Panc1 (cell line): ENCODE measurements at regions not wholly inside any gene's neighbourhood (a gene's known extent, or its start where the extent isn't known, plus 50 kb on each side); places are given as distances from the start of the nearest gene placed in this dataset.

Experiments
- ATAC-seq: fragments of 200-7000 bp; cut with Tn5 transposase; 2 replicates; pipeline ENCODE4 v1.9.1; 2020; ENCODE audit warnings: mild to moderate bottlenecking, moderate library complexity
- BruUV-seq: library from RNA; stranded (reverse); fragments of 400-500 nt; replicated peaks from 2 replicates; lab custom pipeline; 2021; lab: Mats Ljungman, UMichigan
- CTCF ChIA-PET: fragments of 300-600 bp; sonication (Branson Sonifier 250); formaldehyde crosslinking; loops from one replicate; lab custom pipeline; 2022; ENCODE audit warnings: antibody characterized with exemption; lab: Charles Lee
- POLR2A ChIA-PET: fragments of 300-600 bp; sonication (Branson Sonifier 250); formaldehyde crosslinking; loops from one replicate; lab custom pipeline; 2022; ENCODE audit warnings: antibody characterized with exemption; lab: Charles Lee
- DNase-seq: peaks from one replicate; pipeline ENCODE4 v3.0.0-alpha.2; 2010; ENCODE audit warnings: low read depth, low spot score
- H3K27ac ChIP-seq: 2 replicates; pipeline ENCODE4 v1.5.1; 2011; ENCODE audit warnings: mild to moderate bottlenecking, low read length, inconsistent platforms
- H3K27me3 ChIP-seq: fragments of 200-500 bp; sonication (Bioruptor generic); 2 replicates; pipeline ENCODE4 v1.6.0; 2014; ENCODE audit warnings: low read length, inconsistent platforms; ENCODE audit not compliant: control insufficient read depth, insufficient read depth
- H3K36me3 ChIP-seq: fragments of 200-500 bp; sonication (Bioruptor generic); 2 replicates; pipeline ENCODE4 v1.5.1; 2014; ENCODE audit warnings: inconsistent platforms, mild to moderate bottlenecking, low read length, moderate library complexity; ENCODE audit not compliant: control insufficient read depth, insufficient read depth
- H3K4me1 ChIP-seq: 2 replicates; pipeline ENCODE4 v1.5.1; 2011; ENCODE audit warnings: inconsistent platforms, mild to moderate bottlenecking, low read length, moderate library complexity; ENCODE audit not compliant: control insufficient read depth, insufficient read depth
- H3K4me3 ChIP-seq, 2 experiments: 2 replicates each; pipeline ENCODE4 v1.5.1; 2011 to 2012; ENCODE audit warnings: low read depth in 2 of 2, low read length in 2 of 2, mild to moderate bottlenecking in 2 of 2, inconsistent platforms in 1 of 2, moderate library complexity in 1 of 2
- H3K9me3 ChIP-seq: fragments of 200-500 bp; sonication (Bioruptor generic); 2 replicates; pipeline ENCODE4 v1.5.1; 2014; ENCODE audit warnings: low read depth, mild to moderate bottlenecking, inconsistent platforms, low read length, moderate library complexity; ENCODE audit not compliant: control insufficient read depth, insufficient read depth
- CTCF ChIP-seq: fragments of 450-650 bp; IDR thresholded peaks from 2 replicates; pipeline ENCODE4 v1.5.1; 2017; ENCODE audit warnings: mild to moderate bottlenecking
- POLR2AphosphoS5 ChIP-seq: IDR thresholded peaks from 2 replicates; pipeline ENCODE4 v1.6.1; 2012; ENCODE audit warnings: mild to moderate bottlenecking, low read depth, low read length, moderate library complexity
- REST ChIP-seq, 2 experiments: IDR thresholded peaks; 2 replicates each; pipeline ENCODE4 v1.6.1; 2011 to 2012; ENCODE audit warnings: low read depth in 2 of 2, control low read depth in 1 of 2, low read length in 1 of 2, mild to moderate bottlenecking in 1 of 2, moderate library complexity in 1 of 2; ENCODE audit not compliant: insufficient read depth in 1 of 2
- SIN3A ChIP-seq: IDR thresholded peaks from 2 replicates; pipeline ENCODE4 v1.6.1; 2012; ENCODE audit warnings: low read depth, mild to moderate bottlenecking, low read length, moderate library complexity, borderline replicate concordance; ENCODE audit not compliant: insufficient read depth
- TCF7L2 ChIP-seq: IDR thresholded peaks from 2 replicates; pipeline ENCODE4 v1.6.1; 2011; ENCODE audit warnings: mild to moderate bottlenecking, low read depth, low read length, inconsistent platforms
- in situ Hi-C: cut with HindIII; loops from 2 replicates; pipeline ENCODE4 v1.10.0; 2016; ENCODE audit warnings: low sequenced_read_pairs, low pct_unique_long_range_greater_than_20kb
- intact Hi-C: fragments of 100-400 bp; cut with micrococcal nuclease; formaldehyde crosslinking; loops from one replicate; pipeline ENCODE4 v1.10.0; 2022; ENCODE audit not compliant: unreplicated experiment

GRCh38 chr2:234313558-234313957, 183.3 kb downstream of the ARL4C start:
- Histone ChIP-seq H3K4me1 (no peaks in the 10 kb centered on the region), H3K27ac (peak overlapping the region; percentile 65; the same call in 1 of the 2 replicates), H3K4me3 (no peak overlapping the region), H3K27me3 (no peaks in the 10 kb centered on the region), H3K36me3 (no peaks in the 10 kb centered on the region), H3K9me3 (peaks cover 3% of the 10 kb centered on the region; the same call in 1 of the 2 replicates)
- DNase-seq (no peak), ATAC-seq (no peak)
- ChIA-PET POLR2A (no interaction called here), CTCF (no interaction called here)
- BruUV-seq = no TSS peak
- intact Hi-C loops (no loop called here), in situ Hi-C loops (no loop called here)
- TF ChIP-seq TCF7L2 = no peak
- no peak for TF ChIP-seq SIN3A
- TF ChIP-seq REST (IDR thresholded peaks at IDR 0.05; ENCODE audit: insufficient read depth in 1 of 2, low read depth in 2 of 2, low read length in 1 of 2) = no peak

GRCh38 chr2:234310166-234310565, 186.7 kb downstream of the ARL4C start:
- intact Hi-C loops (no loop called here), in situ Hi-C loops (no loop called here)
- peaks cover 8% of the 10 kb centered on the region for H3K4me1 ChIP-seq
- no peaks in the 10 kb centered on the region for H3K36me3 ChIP-seq
- DNase-seq = no peak
- peak overlapping the region; percentile 50; the same call in 1 of the 2 replicates for H3K27ac ChIP-seq
- no TSS peak for BruUV-seq
- no peaks in the 10 kb centered on the region for H3K27me3 ChIP-seq
- H3K4me3 ChIP-seq = no peak overlapping the region
- TF ChIP-seq SIN3A = no peak
- no peak for TF ChIP-seq TCF7L2
- TF ChIP-seq REST (IDR thresholded peaks at IDR 0.05; ENCODE audit: insufficient read depth in 1 of 2, low read depth in 2 of 2, low read length in 1 of 2) = no peak
- TF ChIP-seq POLR2AphosphoS5 = no peak
- no peak for TF ChIP-seq CTCF
- peaks cover 3% of the 10 kb centered on the region; the same call in 1 of the 2 replicates for H3K9me3 ChIP-seq
- ChIA-PET CTCF (no interaction called here), POLR2A (no interaction called here)
- no peak for ATAC-seq
